HCEC 1CT (cell line): ENCODE measurements at regions not wholly inside any gene's neighbourhood (a gene's known extent, or its start where the extent isn't known, plus 50 kb on each side); places are given as distances from the start of the nearest gene placed in this dataset.

Source experiments
- DNase-seq: peaks from one replicate; pipeline ENCODE4 v3.0.0-alpha.2; 2017

- no peak for DNase-seq
Measured at GRCh38 chr12:127416796-127417195, 850.2 kb upstream of the TMEM132C start.

GRCh38 chr12:127419111-127419510, 847.9 kb upstream of the TMEM132C start:
- DNase-seq = no peak

- no peak for DNase-seq
Measured at GRCh38 chr12:127421614-127422013, 845.4 kb upstream of the TMEM132C start.

DNA sequence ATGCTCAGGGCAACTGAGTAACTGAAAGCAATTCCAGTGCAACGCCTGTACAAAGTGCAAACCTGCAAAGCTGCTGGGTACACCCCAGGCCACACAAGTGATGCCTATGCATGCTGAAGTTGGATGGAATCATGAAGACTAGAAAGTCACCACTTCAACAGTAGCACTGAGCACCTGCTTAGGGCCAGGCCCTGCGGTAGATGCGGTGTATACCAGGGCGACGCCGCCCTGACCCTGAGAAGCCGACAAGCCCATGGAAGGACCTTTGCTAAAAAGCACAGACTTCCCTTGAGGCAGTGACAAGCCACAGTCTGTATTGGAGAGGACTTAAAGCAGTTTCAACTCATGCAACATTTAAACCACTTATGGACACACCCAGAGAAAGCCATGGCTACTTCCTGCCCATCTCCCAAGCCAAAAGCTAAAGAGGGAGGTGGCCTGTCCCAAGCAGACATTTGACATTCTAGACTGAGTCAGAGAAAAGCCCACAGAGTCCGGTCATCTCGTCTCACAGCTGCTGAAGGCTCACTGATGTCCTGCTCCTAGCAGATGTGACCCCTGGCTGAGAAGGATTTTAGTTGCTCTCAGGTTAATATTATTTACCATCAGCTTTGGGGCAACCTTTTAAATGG, 843.9 kb upstream of the TMEM132C start:
- no peak for DNase-seq

DNA sequence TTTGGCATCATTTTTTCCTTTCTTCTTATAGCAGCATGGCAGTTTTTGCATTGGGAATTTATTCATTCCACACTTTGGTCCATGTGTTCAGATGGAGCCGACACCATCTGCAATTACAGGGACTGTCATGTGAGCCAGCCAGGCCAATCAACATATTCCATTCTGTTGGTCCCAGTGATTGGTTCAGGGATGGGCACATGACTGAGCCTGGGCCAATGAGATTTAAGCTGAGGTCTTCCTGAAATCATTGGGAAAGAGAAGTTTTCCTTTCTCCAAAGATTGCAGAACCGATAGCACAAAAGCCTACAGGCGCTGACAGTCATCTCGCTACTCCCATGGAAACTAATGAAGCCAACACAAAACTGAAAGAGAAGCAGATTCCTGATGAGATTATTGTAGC, 841.5 kb upstream of the TMEM132C start:
- DNase-seq = no peak

GRCh38 chr12:127428420-127428819, 838.5 kb upstream of the TMEM132C start:
- DNase-seq = no peak

DNA sequence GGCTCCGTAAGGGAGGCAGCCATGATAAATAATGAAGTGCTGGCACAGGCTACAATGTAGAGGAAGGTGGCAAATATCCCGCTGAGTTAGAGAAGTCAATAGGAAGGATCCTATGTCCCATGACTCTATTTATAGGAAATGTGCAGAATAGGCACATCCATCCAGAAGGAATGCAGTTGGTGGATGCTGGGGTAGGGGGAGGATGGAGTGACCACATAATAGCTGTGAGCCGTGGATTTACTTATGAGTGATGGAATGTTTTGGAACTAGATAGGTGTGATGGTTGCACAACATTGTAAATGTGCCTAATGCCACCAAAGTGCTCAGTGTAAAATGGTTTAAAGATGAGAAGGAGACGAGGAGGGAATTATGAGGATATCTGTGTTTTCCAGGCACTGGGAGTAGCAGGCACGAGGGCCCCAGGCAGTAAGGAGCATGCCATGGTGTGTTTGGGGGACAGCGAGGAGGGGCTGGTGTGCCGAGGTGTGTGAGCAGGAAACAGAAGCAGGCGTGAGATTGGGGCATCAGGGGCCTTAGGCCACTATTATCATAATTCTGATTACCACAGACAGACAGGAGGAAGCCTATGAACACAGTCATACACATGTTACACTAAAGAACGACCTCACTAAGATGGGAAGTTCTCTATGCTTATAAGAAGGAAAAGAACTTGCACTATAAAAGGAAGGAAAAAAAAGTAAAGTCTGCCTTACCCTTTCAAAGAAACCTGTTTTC, 837.3 kb upstream of the TMEM132C start:
- DNase-seq = no peak

DNA sequence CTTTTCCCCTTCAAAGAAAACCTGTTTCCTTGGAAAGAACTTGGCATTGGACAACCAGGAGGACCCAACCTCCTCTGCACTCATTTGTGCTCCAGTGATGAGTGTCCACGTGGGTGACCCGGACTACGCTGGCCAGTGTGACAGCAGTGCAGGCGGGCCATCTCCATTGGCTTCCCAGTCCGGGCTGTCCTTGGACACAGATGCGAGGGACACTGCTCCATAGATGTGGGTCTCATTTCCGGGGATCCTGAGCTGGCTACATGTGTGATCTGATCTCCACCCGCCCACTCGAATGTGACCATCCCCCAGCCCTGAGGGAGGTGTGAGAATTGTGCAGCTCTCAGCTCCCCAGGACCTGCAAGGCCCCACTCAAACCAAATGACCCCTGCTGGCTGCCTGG, 836.6 kb upstream of the TMEM132C start:
- no peak for DNase-seq

DNA sequence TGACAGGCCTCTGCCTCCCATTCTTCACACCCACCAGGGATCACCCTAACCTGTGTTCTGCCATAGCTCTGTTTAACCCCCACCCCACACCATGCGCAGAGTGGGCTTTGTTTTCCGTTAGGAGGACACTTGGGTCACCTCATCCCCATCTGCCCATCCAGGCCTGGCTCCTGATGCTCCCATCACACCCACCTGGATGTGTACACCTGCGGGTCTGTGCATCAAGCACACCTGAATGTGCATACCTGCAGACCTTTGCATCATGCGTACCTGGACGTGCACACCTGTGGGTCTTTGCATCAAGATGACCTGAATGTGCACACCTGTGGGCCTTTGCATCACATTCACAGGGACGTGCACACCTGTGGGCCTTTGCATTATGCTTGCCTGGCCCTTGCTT, 835.8 kb upstream of the TMEM132C start:
- no peak for DNase-seq

DNA sequence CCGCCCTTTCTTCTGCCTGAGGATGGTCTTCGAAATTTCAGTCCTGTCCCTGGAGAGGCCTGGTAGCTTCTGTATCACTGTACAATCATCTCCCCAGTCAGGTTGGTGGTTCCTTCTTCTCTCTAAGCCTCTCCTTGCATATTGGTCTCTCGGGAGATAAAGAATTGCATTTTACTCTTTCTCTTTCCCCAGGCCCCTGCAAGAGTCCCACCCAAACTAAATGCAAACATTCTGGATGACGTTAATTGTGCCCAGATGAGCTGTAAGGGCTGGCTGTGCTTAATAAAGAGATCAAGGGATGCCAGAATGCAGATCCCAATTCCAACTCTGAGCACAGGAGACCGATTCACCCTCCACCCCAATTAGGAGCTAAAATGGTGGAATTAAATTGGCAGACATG, 835.4 kb upstream of the TMEM132C start:
- no peak for DNase-seq

GRCh38 chr12:127435439-127435838, 831.5 kb upstream of the TMEM132C start:
- no peak for DNase-seq

GRCh38 chr12:127438512-127439244, 828.3 kb upstream of the TMEM132C start:
- DNase-seq = no peak

DNA sequence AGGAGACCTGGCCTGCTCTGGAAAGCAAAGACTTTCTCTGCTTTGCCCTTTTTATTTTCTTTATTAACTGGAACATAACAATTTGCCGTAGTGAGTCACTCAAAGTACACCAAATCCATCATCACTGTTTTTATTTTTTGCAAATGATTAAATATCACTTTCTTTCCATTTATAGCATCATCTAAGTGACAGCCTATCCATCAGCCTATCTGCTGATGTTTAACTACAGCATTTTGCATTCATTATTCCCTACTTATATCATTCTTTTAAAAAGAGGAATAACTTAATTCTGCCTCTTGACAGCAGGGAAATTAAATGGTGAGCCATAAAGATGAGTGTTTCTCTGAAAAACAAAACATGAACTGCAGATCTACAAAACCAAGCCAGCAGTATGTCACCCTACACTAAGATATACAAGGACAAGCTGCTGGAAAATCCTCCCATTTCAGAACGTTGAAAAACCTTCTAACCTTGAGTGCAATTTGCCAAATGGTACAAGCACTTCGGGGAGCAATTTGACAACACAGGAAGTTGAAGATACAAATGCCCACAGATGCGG, 821.3 kb upstream of the TMEM132C start:
- DNase-seq = no peak

DNA sequence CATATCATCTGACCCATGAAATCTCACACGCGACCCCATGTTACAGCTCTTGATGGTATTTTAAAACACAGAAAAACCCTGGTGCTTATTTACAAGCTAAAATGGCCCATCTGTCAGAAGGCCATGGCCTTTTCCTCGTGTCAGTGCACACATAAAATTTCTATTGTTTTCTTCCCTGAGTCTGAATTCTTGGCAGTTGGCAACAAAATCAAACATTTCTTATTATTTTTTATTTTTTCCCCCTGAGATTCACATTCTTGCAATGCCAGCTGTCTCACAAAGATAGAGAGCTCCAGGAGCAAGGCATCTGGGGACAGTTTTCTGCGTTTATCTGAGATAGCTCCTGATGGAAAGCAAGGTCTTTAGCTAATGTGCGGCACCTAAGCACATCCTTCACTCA, 818.1 kb upstream of the TMEM132C start:
- DNase-seq = no peak

DNA sequence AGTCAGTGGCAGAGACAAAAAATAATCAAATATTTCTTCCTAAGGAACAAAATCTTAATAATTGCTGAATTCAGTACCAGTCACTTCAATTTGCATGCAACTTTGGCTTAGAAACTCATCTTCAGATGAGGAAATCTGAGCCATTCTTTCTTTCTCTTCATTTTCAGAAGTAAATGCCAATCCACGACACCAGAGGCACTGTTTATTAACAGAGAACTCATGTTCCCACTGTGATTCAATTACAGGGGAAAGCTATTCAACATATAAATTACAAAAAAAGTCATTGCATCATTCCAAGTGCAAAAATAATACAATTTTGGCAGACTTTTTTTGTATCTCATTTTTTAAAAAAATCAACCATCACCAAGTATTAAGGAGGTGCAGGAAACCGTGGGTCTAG, 816.1 kb upstream of the TMEM132C start:
- DNase-seq = no peak

- DNase-seq = no peak
Measured at GRCh38 chr12:127455347-127456265, 811.4 kb upstream of the TMEM132C start.

DNA sequence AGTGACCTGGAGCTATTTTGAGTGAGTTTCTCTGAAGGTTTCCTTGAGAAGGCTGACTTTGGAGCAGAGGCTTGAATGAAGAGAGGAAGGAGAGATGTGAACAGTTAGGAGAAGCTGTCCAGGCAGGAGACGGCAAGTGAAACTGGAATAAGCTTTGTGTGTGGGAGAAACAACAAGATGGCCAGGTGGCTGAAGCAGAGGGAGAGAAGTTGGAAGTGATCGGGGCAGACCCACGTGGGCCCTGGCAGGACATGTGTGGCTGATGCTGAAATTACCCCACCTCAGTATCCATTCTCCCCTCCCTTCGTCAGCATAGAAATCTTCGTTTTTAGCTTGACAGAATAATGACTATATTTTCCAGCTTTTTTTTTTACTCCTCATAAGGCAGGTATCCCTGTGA, 809.2 kb upstream of the TMEM132C start:
- DNase-seq = no peak

GRCh38 chr12:127459166-127459565, 807.8 kb upstream of the TMEM132C start:
- DNase-seq = no peak

- no peak for DNase-seq
Measured at GRCh38 chr12:127459687-127460086, 807.3 kb upstream of the TMEM132C start.

- no peak for DNase-seq
Measured at GRCh38 chr12:127463237-127463636, 803.7 kb upstream of the TMEM132C start.

- no peak for DNase-seq
Measured at GRCh38 chr12:127469331-127469730, 797.6 kb upstream of the TMEM132C start.

DNA sequence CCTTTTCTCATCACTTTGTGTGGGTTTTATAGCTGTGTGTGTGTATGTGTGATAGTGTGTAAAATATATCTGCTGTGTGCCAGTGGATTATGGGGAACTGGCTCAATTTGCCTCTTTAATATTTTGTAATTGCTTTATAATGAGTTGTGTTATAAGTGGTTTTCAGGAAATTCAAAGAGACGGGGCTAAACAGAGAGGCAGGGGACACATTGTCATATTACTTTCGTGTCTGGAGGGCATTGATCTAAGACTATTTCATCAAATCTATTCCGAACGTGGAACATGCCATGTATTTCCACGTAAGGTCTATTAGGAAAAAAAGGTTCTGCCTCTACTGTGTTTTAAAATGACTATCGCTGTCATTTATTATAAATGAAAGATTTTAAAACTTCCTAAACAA, 793.2 kb upstream of the TMEM132C start:
- no peak for DNase-seq

GRCh38 chr12:127479256-127479655, 787.7 kb upstream of the TMEM132C start:
- no peak for DNase-seq
